Dendritic cell treated with granulocyte-macrophage colony-stimulating factor and Interleukin-4, amounts not matched to agents 40 ng/mL and 50 ng/mL, for 4 days (primary cell): ENCODE measurements at regions not wholly inside any gene's neighbourhood (a gene's known extent, or its start where the extent isn't known, plus 50 kb on each side); places are given as distances from the start of the nearest gene placed in this dataset.
"Not testable (repeated sequence)": the region's sequence is repeated elsewhere in the genome, so short reads cannot be mapped to it uniquely, and the experiment has no call there.

Experiments
- H3K27ac Mint-ChIP-seq: one replicate; pipeline ENCODE4 v1.8.0; 2022; ENCODE audit warnings: mild to moderate bottlenecking, mixed read lengths
- H3K27me3 Mint-ChIP-seq: one replicate; pipeline ENCODE4 v1.8.0; 2022; ENCODE audit warnings: mild to moderate bottlenecking, mixed read lengths
- H3K36me3 Mint-ChIP-seq: one replicate; pipeline ENCODE4 v1.8.0; 2022; ENCODE audit warnings: low read depth, mixed read lengths
- H3K4me1 Mint-ChIP-seq: one replicate; pipeline ENCODE4 v1.8.0; 2022; ENCODE audit warnings: low read depth, mixed read lengths
- H3K4me3 Mint-ChIP-seq: one replicate; pipeline ENCODE4 v1.8.0; 2022; ENCODE audit warnings: mild to moderate bottlenecking, moderate library complexity, mixed read lengths
- H3K9me3 Mint-ChIP-seq: one replicate; pipeline ENCODE4 v1.8.0; 2022; ENCODE audit warnings: mixed read lengths
- intact Hi-C: fragments of 100-400 bp; cut with micrococcal nuclease; formaldehyde crosslinking; loops from one replicate; pipeline ENCODE4 v1.15.0; 2022

DNA sequence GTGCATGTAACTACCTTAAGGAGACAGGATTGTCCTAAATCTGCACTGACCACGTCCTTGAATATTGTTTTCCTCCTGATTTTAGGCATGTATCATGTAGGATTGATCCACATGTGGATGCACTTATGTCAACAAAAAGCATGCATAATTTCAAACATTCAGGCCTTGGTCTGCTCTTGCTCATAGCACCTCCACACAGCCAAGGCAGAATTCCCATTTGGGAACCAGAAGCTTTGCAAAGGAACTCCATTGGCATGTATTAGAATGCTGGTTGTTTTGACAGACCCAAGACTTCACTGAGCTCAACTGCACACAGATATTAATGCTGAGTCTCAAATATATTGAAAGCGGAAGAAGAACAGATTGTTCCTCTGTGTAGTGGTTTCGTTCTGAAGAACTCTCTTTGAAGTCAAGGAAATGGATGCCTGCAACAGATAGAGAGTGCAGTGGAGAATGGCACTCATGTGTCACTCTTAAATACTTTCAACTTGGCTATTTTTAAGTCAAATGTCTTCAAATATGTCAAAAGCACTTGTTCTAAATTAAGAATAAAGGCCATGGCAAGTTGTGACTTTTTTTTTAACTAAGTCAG, 387.6 kb downstream of the LTN1 start:
- H3K9me3 Mint-ChIP-seq, result peaks cover 34% of the 10 kb centered on the region
- H3K36me3 Mint-ChIP-seq, result no peaks in the 10 kb centered on the region
- H3K4me1 Mint-ChIP-seq, result no peaks in the 10 kb centered on the region
- H3K4me3 Mint-ChIP-seq, result no peak overlapping the region
- intact Hi-C loops, result no loop called here
- H3K27me3 Mint-ChIP-seq, result no peaks in the 10 kb centered on the region
- no peak overlapping the region for H3K27ac Mint-ChIP-seq

DNA sequence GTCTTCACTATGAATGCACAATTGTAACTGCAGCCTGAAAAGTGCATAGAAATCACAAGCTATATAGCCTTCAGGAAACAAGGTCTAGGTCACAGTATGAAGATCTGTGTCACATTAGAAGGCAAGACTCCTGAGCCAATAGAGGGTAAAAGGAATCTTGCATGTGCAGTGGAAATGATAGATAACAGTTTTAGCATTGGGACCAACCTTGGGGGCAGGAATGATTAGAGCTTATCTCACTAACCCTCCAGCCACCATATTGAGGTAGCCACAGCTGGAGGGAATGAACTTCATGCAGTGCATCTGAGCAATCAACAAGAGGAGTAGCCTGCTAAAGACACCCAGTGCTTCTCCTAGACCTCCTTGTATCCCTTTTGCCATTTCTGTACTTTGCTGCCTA, 390.1 kb downstream of the LTN1 start:
- Mint-ChIP-seq H3K36me3 (no peaks in the 10 kb centered on the region), H3K4me1 (no peaks in the 10 kb centered on the region), H3K27ac (no peak overlapping the region)

DNA sequence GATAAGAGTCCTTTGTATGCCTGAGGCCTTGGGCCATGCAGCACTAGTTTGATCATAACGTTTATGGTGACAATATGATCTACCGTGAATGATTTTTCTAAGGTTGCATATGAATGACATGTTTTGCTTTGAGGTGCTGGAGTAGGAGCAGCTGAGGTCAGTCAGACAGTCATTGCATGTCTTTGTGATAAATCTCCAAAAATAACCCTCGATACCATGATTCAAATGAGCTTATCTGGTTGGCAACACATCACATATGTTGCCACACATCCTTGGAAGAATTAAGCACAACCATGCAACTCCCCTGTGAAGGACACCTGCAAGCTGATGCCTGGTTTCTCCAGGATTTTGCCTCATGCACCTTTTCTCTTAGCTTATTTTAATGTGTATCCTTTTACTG, 394.5 kb downstream of the LTN1 start:
- H3K36me3 Mint-ChIP-seq, result no peaks in the 10 kb centered on the region
- H3K4me3 Mint-ChIP-seq, result no peak overlapping the region
- H3K27ac Mint-ChIP-seq, result no peak overlapping the region
- no peaks in the 10 kb centered on the region for H3K27me3 Mint-ChIP-seq
- H3K4me1 Mint-ChIP-seq, result no peaks in the 10 kb centered on the region
- intact Hi-C loops, result no loop called here
- H3K9me3 Mint-ChIP-seq, result peaks cover 52% of the 10 kb centered on the region

More for the DNA sequence above, 390.1 kb downstream of the LTN1 start:
- H3K9me3 Mint-ChIP-seq, result peaks cover 44% of the 10 kb centered on the region
- H3K4me3 Mint-ChIP-seq, result no peak overlapping the region
- intact Hi-C loops, result no loop called here
- H3K27me3 Mint-ChIP-seq, result no peaks in the 10 kb centered on the region

GRCh38 chr21:28592205-28592865, 400.3 kb downstream of the LTN1 start:
- intact Hi-C loops, result no loop called here
- Mint-ChIP-seq H3K36me3 (no peaks in the 10 kb centered on the region), H3K27me3 (no peaks in the 10 kb centered on the region)

GRCh38 chr21:28590676-28591075, 402.0 kb downstream of the LTN1 start:
- intact Hi-C loops, result no loop called here
- H3K27ac Mint-ChIP-seq, result no peak overlapping the region
- no peaks in the 10 kb centered on the region for H3K4me1 Mint-ChIP-seq
- H3K9me3 Mint-ChIP-seq, result peaks cover 3% of the 10 kb centered on the region
- no peak overlapping the region for H3K4me3 Mint-ChIP-seq
- no peaks in the 10 kb centered on the region for H3K27me3 Mint-ChIP-seq
- H3K36me3 Mint-ChIP-seq, result no peaks in the 10 kb centered on the region

More at GRCh38 chr21:28592205-28592865, 400.3 kb downstream of the LTN1 start:
- Mint-ChIP-seq H3K4me1 (no peaks in the 10 kb centered on the region), H3K4me3 (no peak overlapping the region), H3K27ac (no peak overlapping the region), H3K9me3 (peaks cover 7% of the 10 kb centered on the region)

GRCh38 chr21:28590026-28590425, 402.7 kb downstream of the LTN1 start:
- Mint-ChIP-seq H3K27ac (no peak overlapping the region), H3K9me3 (peaks cover 6% of the 10 kb centered on the region), H3K4me1 (no peaks in the 10 kb centered on the region), H3K27me3 (no peaks in the 10 kb centered on the region), H3K36me3 (no peaks in the 10 kb centered on the region), H3K4me3 (no peak overlapping the region)
- intact Hi-C loops, result no loop called here

GRCh38 chr21:28588997-28589396, 403.7 kb downstream of the LTN1 start:
- H3K4me1 Mint-ChIP-seq, result no peaks in the 10 kb centered on the region
- no peak overlapping the region for H3K4me3 Mint-ChIP-seq
- H3K9me3 Mint-ChIP-seq, result peaks cover 6% of the 10 kb centered on the region
- H3K27me3 Mint-ChIP-seq, result no peaks in the 10 kb centered on the region
- H3K36me3 Mint-ChIP-seq, result no peaks in the 10 kb centered on the region
- no peak overlapping the region for H3K27ac Mint-ChIP-seq
- intact Hi-C loops, result no loop called here

DNA sequence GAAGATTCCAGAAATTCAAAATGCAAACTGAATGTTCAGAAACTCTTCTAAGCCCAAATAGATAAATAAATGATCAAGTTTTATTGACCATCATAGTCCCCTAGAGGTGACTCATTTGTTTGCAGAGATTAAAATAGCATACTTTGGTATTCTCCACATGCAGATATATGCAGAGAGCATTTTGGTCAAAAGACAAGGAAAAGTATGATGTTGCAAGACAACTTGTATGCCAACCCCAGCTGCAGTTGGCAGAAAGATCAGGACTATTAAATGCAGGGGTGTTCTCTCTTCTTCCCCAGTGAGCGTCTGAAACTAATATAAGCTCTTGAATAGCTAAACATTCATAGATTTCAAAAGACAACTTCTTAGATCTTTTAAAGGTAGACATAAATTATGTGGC, 404.9 kb downstream of the LTN1 start:
- H3K36me3 Mint-ChIP-seq, result no peaks in the 10 kb centered on the region
- intact Hi-C loops, result no loop called here
- H3K27me3 Mint-ChIP-seq, result no peaks in the 10 kb centered on the region
- peaks cover 6% of the 10 kb centered on the region for H3K9me3 Mint-ChIP-seq
- no peak overlapping the region for H3K4me3 Mint-ChIP-seq
- H3K27ac Mint-ChIP-seq, result no peak overlapping the region
- no peaks in the 10 kb centered on the region for H3K4me1 Mint-ChIP-seq

- H3K27me3 Mint-ChIP-seq, result no peaks in the 10 kb centered on the region
- no peak overlapping the region for H3K27ac Mint-ChIP-seq
- intact Hi-C loops, result no loop called here
- peaks cover 13% of the 10 kb centered on the region for H3K9me3 Mint-ChIP-seq
- H3K4me1 Mint-ChIP-seq, result no peaks in the 10 kb centered on the region
- H3K36me3 Mint-ChIP-seq, result no peaks in the 10 kb centered on the region
- H3K4me3 Mint-ChIP-seq, result no peak overlapping the region
Observed at GRCh38 chr21:28581976-28582375, 410.7 kb downstream of the LTN1 start.

- intact Hi-C loops, H3K4me1 Mint-ChIP-seq, H3K27me3 Mint-ChIP-seq, H3K36me3 Mint-ChIP-seq, H3K27ac Mint-ChIP-seq, H3K4me3 Mint-ChIP-seq: not testable (repeated sequence)
- H3K9me3 Mint-ChIP-seq, result peaks cover 13% of the 10 kb centered on the region
Observed at GRCh38 chr21:28581311-28581731, 411.4 kb downstream of the LTN1 start.

DNA sequence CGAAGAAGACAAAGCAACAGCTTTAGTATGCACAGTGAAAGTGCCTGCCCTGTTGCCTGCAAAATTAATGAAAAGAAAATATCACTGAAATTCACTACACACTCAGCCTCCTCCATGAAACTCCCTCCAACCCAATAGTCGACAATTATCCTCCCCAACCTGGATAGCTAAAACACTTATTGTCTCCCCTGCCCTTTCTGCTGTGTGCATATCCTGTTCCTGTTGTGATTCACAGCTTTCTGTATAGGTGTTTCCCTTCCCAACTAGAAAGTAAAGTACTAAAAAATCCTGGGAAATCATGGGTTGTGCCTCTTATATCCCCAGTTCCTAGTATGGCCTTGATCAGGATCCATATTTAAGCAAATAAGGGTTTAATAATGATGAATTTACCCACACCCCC, 412.1 kb downstream of the LTN1 start:
- Mint-ChIP-seq H3K4me1 (no peaks in the 10 kb centered on the region), H3K9me3 (peaks cover 13% of the 10 kb centered on the region), H3K36me3 (no peaks in the 10 kb centered on the region), H3K27me3 (no peaks in the 10 kb centered on the region), H3K4me3 (no peak overlapping the region), H3K27ac (no peak overlapping the region)
- intact Hi-C loops, result no loop called here

- intact Hi-C loops, result no loop called here
- H3K9me3 Mint-ChIP-seq, result peaks cover 15% of the 10 kb centered on the region
- no peak overlapping the region for H3K27ac Mint-ChIP-seq
- H3K4me1 Mint-ChIP-seq, result no peaks in the 10 kb centered on the region
- H3K36me3 Mint-ChIP-seq, result no peaks in the 10 kb centered on the region
- no peaks in the 10 kb centered on the region for H3K27me3 Mint-ChIP-seq
- H3K4me3 Mint-ChIP-seq, result no peak overlapping the region
Observed at GRCh38 chr21:28579986-28580550, 412.6 kb downstream of the LTN1 start.

DNA sequence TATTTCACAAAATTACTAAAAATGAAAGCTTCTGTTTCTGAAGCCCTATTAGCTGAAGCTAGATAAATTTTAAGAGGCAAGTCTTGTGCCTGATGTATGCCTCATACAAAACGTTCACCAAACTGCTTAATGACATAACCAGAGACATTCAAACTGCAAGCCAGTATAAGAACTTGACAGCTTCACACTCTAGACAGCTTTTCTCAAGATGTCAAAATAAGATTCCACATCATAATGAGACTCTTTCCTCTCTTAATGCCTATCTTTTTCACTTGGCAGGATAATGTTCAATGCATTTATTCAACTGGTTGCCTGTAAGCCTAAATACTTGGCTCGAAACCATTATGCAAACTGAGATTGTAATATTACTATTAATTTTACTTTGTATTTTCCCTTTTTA, 424.0 kb downstream of the LTN1 start:
- Mint-ChIP-seq H3K36me3 (no peaks in the 10 kb centered on the region), H3K27ac (no peak overlapping the region), H3K4me3 (no peak overlapping the region), H3K9me3 (no peaks in the 10 kb centered on the region), H3K4me1 (no peaks in the 10 kb centered on the region), H3K27me3 (no peaks in the 10 kb centered on the region)
- intact Hi-C loops, result no loop called here

DNA sequence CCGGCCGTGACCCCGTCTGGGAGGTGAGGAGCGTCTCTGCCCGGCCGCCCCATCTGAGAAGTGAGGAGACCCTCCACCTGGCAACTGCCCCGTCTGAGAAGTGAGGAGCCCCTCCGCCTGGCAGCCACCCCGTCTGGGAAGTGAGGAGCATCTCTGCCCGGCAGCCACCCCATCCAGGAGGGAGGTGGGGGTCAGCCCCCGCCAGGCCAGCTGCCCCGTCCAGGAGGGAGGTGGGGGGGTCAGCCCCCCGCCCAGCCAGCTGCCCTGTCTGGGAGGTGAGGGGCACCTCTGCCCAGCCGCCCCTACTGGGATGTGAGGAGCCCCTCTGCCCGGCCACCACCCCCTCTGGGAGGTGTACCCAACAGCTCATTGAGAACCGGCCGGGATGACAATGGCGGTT, 428.7 kb downstream of the LTN1 start:
- H3K27me3 Mint-ChIP-seq, H3K9me3 Mint-ChIP-seq, H3K4me3 Mint-ChIP-seq, intact Hi-C loops, H3K4me1 Mint-ChIP-seq, H3K36me3 Mint-ChIP-seq, H3K27ac Mint-ChIP-seq: not testable (repeated sequence)

- intact Hi-C loops, result no loop called here
- Mint-ChIP-seq H3K36me3 (no peaks in the 10 kb centered on the region), H3K27me3 (no peaks in the 10 kb centered on the region), H3K4me1 (no peaks in the 10 kb centered on the region), H3K9me3 (peaks cover 12% of the 10 kb centered on the region), H3K4me3 (no peak overlapping the region), H3K27ac (no peak overlapping the region)
Observed at GRCh38 chr21:28561772-28562171, 430.9 kb downstream of the LTN1 start.
